SK-N-SH (cell line): ENCODE measurements at regions not wholly inside any gene's neighbourhood (a gene's known extent, or its start where the extent isn't known, plus 50 kb on each side); places are given as distances from the start of the nearest gene placed in this dataset.

Experiments used
- CTCF ChIP-seq: fragments of 200-600 bp; sonication (generic); IDR thresholded peaks from 2 replicates; pipeline ENCODE4 v1.6.1; 2017; ENCODE audit warnings: antibody characterized with exemption, mild to moderate bottlenecking, moderate library complexity
- ELF1 ChIP-seq: IDR thresholded peaks from 2 replicates; pipeline ENCODE4 v1.4.0; 2012
- EZH2phosphoT487 ChIP-seq: fragments of 200-600 bp; sonication (generic); IDR thresholded peaks from 2 replicates; pipeline ENCODE4 v1.6.1; 2017; ENCODE audit warnings: low read depth, mixed run types, mild to moderate bottlenecking, antibody characterized with exemption, moderate library complexity, borderline replicate concordance
- FOXJ3 ChIP-seq: sonication (generic); formaldehyde crosslinking; IDR thresholded peaks from 2 replicates; pipeline ENCODE4 v1.5.1; 2020; ENCODE audit warnings: mild to moderate bottlenecking, missing genetic modification reagents
- JUND ChIP-seq: IDR thresholded peaks from 2 replicates; pipeline ENCODE4 v1.4.0; 2012
- POLR2AphosphoS5 ChIP-seq: IDR thresholded peaks from 2 replicates; pipeline ENCODE4 v1.6.1; 2012; ENCODE audit warnings: low read depth, low read length
- RAD21 ChIP-seq: IDR thresholded peaks from 2 replicates; pipeline ENCODE4 v1.6.1; 2012; ENCODE audit warnings: mild to moderate bottlenecking, low read length
- SIN3A ChIP-seq: IDR thresholded peaks from 2 replicates; pipeline ENCODE4 v1.6.1; 2012; ENCODE audit warnings: low read depth, mild to moderate bottlenecking, low read length, moderate library complexity, borderline replicate concordance
- TAF1 ChIP-seq: IDR thresholded peaks from 2 replicates; pipeline ENCODE4 v1.6.1; 2012; ENCODE audit warnings: low read depth, mild to moderate bottlenecking, low read length, moderate library complexity, borderline replicate concordance
- USF2 ChIP-seq: fragments of 150-350 bp; IDR thresholded peaks from 2 replicates; pipeline ENCODE4 v1.6.1; 2017; ENCODE audit warnings: antibody characterized with exemption, low read length, low read depth, borderline replicate concordance
- YY1 ChIP-seq: IDR thresholded peaks from 2 replicates; pipeline ENCODE4 v1.4.0; 2012; ENCODE audit warnings: low read depth, mild to moderate bottlenecking

GRCh38 chr4:85058551-85058950 lies 92.1 kb upstream of the WDFY3 start:
- TF ChIP-seq USF2 (no peak), CTCF (no peak), JUND (no peak), POLR2AphosphoS5 (no peak), SIN3A (no peak), YY1 (no peak), ELF1 (no peak), FOXJ3 (CRISPR knock-in tag) (no peak), EZH2phosphoT487 (no peak), TAF1 (no peak), RAD21 (no peak)
